Body of pancreas (tissue), 4 donors: ENCODE measurements at regions not wholly inside any gene's neighbourhood (a gene's known extent, or its start where the extent isn't known, plus 50 kb on each side); places are given as distances from the start of the nearest gene placed in this dataset.
"Not testable (repeated sequence)": the region's sequence is repeated elsewhere in the genome, so short reads cannot be mapped to it uniquely, and the experiment has no call there.

Experiments used
- ATAC-seq: fragments of 150-250 bp; one replicate; pipeline ENCODE4 v1.9.1; 2016
- DNase-seq, 4 donors: peaks; one replicate each; pipeline ENCODE4 v3.0.0-alpha.2; 2019
- H3K27ac ChIP-seq, 4 donors: fragments of 200-600 bp; sonication (generic); 1 replicate in 3 of 4; 2 replicates in 1 of 4; pipeline versions ENCODE4 v1.5.1 to v1.6.1; 2016 to 2019; ENCODE audit warnings: mild to moderate bottlenecking in 1 of 4, mixed read lengths in 1 of 4, moderate library complexity in 1 of 4
- H3K27me3 ChIP-seq, 2 donors: fragments of 200-600 bp; sonication (generic); one replicate each; pipeline ENCODE4 v1.6.0; 2016; ENCODE audit warnings: mild to moderate bottlenecking in 1 of 2
- H3K36me3 ChIP-seq, 2 donors: fragments of 200-600 bp; sonication (generic); replicated peaks in 1 of 2; 2 replicates each; pipeline ENCODE4 v1.5.1; 2016; ENCODE audit warnings: low read depth in 2 of 2; ENCODE audit not compliant: insufficient read depth in 1 of 2
- H3K4me1 ChIP-seq: fragments of 200-600 bp; sonication (generic); one replicate; pipeline ENCODE4 v1.6.0; 2016
- H3K4me3 ChIP-seq, 2 donors: fragments of 200-600 bp; sonication (generic); 1 replicate in 1 of 2; 2 replicates in 1 of 2; pipeline ENCODE4 v1.5.1; 2016 to 2019
- H3K9me3 ChIP-seq, 3 donors: fragments of 200-600 bp; sonication (generic); 1 replicate in 2 of 3; 2 replicates in 1 of 3; pipeline ENCODE4 v1.5.1; 2016
- POLR2A ChIP-seq, 3 donors: fragments of 450-650 bp; IDR thresholded peaks; one replicate each; pipeline ENCODE4 v1.6.1; 2016; ENCODE audit warnings: antibody characterized with exemption in 3 of 3, mild to moderate bottlenecking in 2 of 3
- WGBS, 2 donors: methylation state at CpG; one replicate each; pipeline ENCODE4 v1.1.5; 2017; 5-methylcytosine and 5-hydroxymethylcytosine counted together
- intact Hi-C: fragments of 100-400 bp; cut with DNase I; formaldehyde crosslinking; loops from one replicate; pipeline ENCODE4 v1.15.1; 2023
- TF ChIP-seq, protein P1 (sequence below), 7 experiments: fragments of 450-650 bp in 4 of 7; fragments of 200-600 bp in 3 of 7; sonication (generic) in 3 of 7; IDR thresholded peaks; one replicate each; pipeline ENCODE4 v1.5.1; 2016 to 2019; ENCODE audit warnings: antibody characterized with exemption in 7 of 7

DNA sequence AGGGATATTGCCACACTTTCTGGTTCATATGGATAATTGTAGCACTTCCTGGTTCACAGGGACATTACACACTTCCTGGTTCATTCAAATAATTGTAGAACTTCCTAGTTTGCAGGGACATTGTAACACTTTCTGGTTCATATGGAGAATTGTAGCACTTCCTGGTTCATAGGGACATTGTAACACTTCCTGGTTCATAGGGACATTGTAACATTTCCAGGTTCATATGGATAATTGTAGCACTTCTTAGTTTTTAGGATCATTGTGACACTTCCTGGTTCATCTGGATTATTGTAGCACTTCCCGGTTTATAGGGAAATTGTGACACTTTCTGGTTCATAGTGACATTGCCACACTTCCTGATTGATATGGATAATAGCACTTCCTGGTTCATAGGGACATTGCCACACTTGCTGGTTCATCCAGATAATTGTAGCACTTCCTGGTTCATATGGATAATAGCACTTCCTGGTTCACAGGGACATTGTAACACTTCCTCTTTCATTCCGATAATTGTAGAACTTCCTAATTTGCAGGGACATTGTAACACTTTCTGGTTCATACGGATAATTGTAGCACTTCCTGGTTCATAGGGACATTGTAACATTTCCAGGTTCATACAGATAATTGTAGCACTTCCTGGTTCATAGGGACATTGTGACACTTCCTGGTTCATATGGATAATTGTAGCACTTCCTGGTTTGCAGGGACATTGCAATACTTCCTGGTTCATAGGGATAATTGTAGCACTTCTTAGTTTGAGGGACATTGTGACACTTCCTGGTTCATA is 59.2 kb upstream of the CD99 start:
- no peak for TF ChIP-seq POLR2A (IDR thresholded peaks at IDR 0.05)
- TF ChIP-seq, protein P1, sequence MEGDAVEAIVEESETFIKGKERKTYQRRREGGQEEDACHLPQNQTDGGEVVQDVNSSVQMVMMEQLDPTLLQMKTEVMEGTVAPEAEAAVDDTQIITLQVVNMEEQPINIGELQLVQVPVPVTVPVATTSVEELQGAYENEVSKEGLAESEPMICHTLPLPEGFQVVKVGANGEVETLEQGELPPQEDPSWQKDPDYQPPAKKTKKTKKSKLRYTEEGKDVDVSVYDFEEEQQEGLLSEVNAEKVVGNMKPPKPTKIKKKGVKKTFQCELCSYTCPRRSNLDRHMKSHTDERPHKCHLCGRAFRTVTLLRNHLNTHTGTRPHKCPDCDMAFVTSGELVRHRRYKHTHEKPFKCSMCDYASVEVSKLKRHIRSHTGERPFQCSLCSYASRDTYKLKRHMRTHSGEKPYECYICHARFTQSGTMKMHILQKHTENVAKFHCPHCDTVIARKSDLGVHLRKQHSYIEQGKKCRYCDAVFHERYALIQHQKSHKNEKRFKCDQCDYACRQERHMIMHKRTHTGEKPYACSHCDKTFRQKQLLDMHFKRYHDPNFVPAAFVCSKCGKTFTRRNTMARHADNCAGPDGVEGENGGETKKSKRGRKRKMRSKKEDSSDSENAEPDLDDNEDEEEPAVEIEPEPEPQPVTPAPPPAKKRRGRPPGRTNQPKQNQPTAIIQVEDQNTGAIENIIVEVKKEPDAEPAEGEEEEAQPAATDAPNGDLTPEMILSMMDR (IDR thresholded peaks at IDR 0.05): no peak
- Histone ChIP-seq H3K4me1 (no peaks in the 10 kb centered on the region), H3K27me3 (no peaks in the 10 kb centered on the region), H3K36me3 (no peaks in the 10 kb centered on the region), H3K9me3 (no peaks in the 10 kb centered on the region), H3K27ac (peak overlapping the region in 2 of 4 donors; percentile 73 to 76), H3K4me3 (no peak overlapping the region)
- no peak for DNase-seq
- no peak for ATAC-seq
- intact Hi-C loops: no loop called here
- WGBS, 2 donors: 29 to 31% methylated on average over 2 of the region's 3 CpGs

DNA sequence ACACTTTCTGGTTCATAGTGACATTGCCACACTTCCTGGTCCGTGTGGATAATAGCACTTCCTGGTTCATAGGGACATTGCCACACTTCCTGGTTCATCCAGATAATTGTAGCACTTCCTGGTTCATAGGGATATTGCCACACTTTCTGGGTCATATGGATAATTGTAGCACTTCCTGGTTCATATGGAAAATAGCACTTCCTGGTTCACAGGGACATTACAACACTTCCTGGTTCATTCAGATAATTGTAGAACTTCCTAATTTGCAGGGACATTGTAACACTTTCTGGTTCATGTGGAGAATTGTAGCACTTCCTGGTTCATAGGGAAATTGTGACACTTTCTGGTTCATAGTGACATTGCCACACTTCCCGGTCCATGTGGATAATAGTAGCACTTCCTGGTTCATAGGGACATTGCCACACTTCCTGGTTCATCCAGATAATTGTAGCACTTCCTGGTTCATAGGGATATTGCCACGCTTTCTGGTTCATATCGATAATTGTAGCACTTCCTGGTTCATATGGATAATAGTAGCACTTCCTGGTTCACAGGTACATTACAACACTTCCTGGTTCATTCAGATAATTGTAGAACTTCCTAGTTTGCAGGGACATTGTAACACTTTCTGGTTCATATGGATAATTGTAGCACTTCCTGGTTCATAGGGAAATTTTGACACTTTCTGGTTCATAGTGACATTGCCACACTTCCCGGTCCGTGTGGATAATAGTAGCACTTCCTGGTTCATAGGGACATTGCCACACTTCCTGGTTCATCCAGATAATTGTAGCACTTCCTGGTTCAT is 60.0 kb upstream of the CD99 start:
- intact Hi-C loops, ATAC-seq, H3K9me3 ChIP-seq, H3K27me3 ChIP-seq, H3K4me1 ChIP-seq, H3K4me3 ChIP-seq, H3K36me3 ChIP-seq: not testable (repeated sequence)
- H3K27ac ChIP-seq: peak overlapping the region in 3 of 4 donors; percentile 13 to 76 (median 73)
- WGBS, 2 donors: 69 to 80% methylated on average over 6 of the region's 6 CpGs
- DNase-seq: peak in 3 of 4 donors; percentile 20 to 61 (median 28)

DNA sequence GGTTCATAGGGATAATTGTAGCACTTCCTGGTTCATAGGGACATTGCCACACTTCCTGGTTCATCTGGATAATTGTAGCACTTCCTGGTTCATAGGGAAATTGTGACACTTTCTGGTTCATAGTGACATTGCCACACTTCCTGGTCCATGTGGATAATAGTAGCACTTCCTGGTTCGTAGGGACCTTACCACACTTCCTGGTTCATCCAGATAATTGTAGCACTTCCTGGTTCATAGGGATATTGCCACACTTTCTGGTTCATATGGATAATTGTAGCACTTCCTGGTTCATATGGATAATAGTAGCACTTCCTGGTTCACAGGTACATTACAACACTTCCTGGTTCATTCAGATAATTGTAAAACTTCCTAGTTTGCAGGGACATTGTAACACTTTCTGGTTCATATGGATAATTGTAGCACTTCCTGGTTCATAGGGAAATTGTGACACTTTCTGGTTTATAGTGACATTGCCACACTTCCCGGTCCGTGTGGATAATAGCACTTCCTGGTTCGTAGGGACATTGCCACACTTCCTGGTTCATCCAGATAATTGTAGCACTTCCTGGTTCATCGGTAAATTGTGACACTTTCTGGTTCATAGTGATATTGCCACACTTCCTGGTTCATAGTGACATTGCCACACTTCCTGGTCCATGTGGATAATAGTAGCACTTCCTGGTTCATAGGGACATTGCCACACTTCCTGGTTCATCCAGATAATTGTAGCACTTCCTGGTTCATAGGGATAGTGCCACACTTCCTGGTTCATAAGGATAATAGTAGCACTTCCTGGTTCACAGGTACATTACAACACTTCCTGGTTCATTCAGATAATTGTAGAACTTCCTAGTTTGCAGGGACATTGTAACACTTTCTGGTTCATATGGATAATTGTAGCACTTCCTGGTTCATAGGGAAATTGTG is 60.8 kb upstream of the CD99 start:
- ATAC-seq: peak; percentile 67
- H3K36me3 ChIP-seq, H3K27me3 ChIP-seq, H3K4me1 ChIP-seq, H3K9me3 ChIP-seq, H3K4me3 ChIP-seq, intact Hi-C loops: not testable (repeated sequence)
- WGBS, 2 donors: 70 to 79% methylated on average over 5 of the region's 5 CpGs
- peak overlapping the region in 3 of 4 donors; percentile 13 to 76 (median 73) for H3K27ac ChIP-seq
- peak; percentile 20 to 77 (median 48) for DNase-seq

DNA sequence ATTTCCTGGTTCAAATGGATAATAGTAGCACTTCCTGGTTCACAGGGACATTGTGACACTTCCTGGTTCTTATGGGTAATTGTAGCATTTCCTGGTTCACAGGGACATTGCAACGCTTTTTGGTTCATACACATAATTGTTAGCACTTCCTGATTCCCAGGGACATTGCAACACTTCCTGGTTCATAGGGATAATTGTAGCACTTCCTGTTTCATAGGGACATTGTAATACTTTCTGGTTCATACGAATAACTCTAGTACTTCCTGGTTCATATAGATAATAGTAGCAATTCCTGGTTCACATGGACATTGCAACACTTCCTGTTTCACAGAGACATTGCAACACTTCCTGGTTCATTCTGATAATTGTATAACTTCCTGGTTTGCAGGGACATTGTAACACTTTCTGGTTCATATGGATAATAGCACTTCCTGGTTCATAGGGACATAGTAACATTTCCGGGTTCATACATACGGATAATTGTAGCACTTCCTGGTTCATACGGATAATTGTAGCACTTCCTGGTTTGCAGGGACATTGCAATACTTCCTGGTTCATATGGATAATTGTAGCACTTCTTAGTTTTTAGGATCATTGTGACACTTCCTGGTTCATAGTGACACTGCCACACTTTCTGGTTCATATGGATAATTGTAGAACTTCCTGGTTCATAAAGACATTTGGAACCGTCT is 61.6 kb upstream of the CD99 start:
- WGBS, 2 donors: 87 to 93% methylated on average over 6 of the region's 6 CpGs
- peak overlapping the region in 2 of 4 donors; percentile 73 to 76 for H3K27ac ChIP-seq
- ATAC-seq (no peak), DNase-seq (no peak)
- peaks cover 0 to 4% of the 10 kb centered on the region in 2 donors for H3K36me3 ChIP-seq
- no peaks in the 10 kb centered on the region for H3K9me3 ChIP-seq
- intact Hi-C loops: no loop called here
- no peak overlapping the region for H3K4me3 ChIP-seq
- TF ChIP-seq, protein P1 (IDR thresholded peaks at IDR 0.05): no peak
- no peak for TF ChIP-seq POLR2A (IDR thresholded peaks at IDR 0.05)
- no peaks in the 10 kb centered on the region for H3K4me1 ChIP-seq
- no peaks in the 10 kb centered on the region for H3K27me3 ChIP-seq

DNA sequence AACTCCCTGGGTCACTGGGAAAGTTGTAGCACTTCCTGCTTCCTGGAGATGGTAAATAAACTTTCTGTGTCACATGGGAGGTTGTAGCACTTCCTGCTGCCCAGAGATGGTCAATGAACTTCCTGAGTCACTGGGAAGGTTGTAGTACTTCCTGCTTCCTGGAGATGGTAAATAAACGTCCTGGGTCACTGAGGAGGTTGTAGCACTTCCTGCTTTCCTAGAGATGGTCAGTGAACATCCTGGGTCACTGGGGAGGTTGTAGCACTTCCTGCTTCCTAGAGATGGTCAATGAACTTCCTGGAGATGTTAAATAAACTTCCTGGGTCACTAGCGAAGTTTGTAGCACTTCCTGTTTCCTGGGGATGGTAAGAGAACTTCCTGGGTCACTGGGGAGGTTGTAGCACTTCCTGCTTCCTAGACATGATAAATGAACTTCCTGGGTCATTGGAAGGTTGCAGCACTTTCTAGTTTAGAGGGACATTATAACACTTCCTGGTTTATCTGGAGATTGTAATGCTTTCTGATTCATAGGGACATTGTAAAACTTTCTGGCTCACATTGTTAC is 62.3 kb upstream of the CD99 start:
- intact Hi-C loops: no loop called here

More for the DNA sequence above, 62.3 kb upstream of the CD99 start:
- Histone ChIP-seq H3K27me3 (no peaks in the 10 kb centered on the region), H3K36me3 (peaks cover 0 to 4% of the 10 kb centered on the region in 2 donors), H3K27ac (peak overlapping the region in 1 of 4 donors; percentile 76), H3K4me3 (no peak overlapping the region), H3K4me1 (no peaks in the 10 kb centered on the region), H3K9me3 (no peaks in the 10 kb centered on the region)
- DNase-seq: no peak
- no peak for ATAC-seq
- WGBS, 2 donors: 61% methylated on average over 2 of the region's 2 CpGs
- TF ChIP-seq POLR2A (IDR thresholded peaks at IDR 0.05): no peak
- TF ChIP-seq, protein P1 (IDR thresholded peaks at IDR 0.05): no peak
